Endothelial cell (in vitro differentiated cells): ENCODE measurements at regions not wholly inside any gene's neighbourhood (a gene's known extent, or its start where the extent isn't known, plus 50 kb on each side); places are given as distances from the start of the nearest gene placed in this dataset.

Experiments
- DNase-seq: peaks from one replicate; pipeline ENCODE4 v3.0.0; 2021; ENCODE audit warnings: low spot score
- H3K27ac Mint-ChIP-seq: one replicate; pipeline ENCODE4 v1.8.0; 2021; ENCODE audit warnings: mixed read lengths, inconsistent platforms; ENCODE audit not compliant: unreplicated experiment
- H3K27me3 Mint-ChIP-seq: one replicate; pipeline ENCODE4 v1.8.0; 2021; ENCODE audit warnings: mild to moderate bottlenecking, moderate library complexity, mixed read lengths, inconsistent platforms; ENCODE audit not compliant: unreplicated experiment
- H3K36me3 Mint-ChIP-seq: one replicate; pipeline ENCODE4 v1.8.0; 2021; ENCODE audit warnings: mild to moderate bottlenecking, low read depth, mixed read lengths, inconsistent platforms; ENCODE audit not compliant: unreplicated experiment
- H3K4me1 Mint-ChIP-seq: one replicate; pipeline ENCODE4 v1.8.0; 2021; ENCODE audit warnings: mild to moderate bottlenecking, mixed read lengths, inconsistent platforms; ENCODE audit not compliant: unreplicated experiment
- H3K4me3 Mint-ChIP-seq: one replicate; pipeline ENCODE4 v1.8.0; 2021; ENCODE audit warnings: mild to moderate bottlenecking, mixed read lengths, inconsistent platforms; ENCODE audit not compliant: unreplicated experiment
- H3K9me3 Mint-ChIP-seq: one replicate; pipeline ENCODE4 v1.8.0; 2021; ENCODE audit warnings: mixed read lengths, inconsistent platforms; ENCODE audit not compliant: unreplicated experiment
- TF ChIP-seq, protein P1 (sequence below): fragments of 200-600 bp; sonication (generic); IDR thresholded peaks from one replicate; pipeline ENCODE4 v1.5.0; 2021; ENCODE audit warnings: antibody characterized with exemption; ENCODE audit not compliant: unreplicated experiment

DNA sequence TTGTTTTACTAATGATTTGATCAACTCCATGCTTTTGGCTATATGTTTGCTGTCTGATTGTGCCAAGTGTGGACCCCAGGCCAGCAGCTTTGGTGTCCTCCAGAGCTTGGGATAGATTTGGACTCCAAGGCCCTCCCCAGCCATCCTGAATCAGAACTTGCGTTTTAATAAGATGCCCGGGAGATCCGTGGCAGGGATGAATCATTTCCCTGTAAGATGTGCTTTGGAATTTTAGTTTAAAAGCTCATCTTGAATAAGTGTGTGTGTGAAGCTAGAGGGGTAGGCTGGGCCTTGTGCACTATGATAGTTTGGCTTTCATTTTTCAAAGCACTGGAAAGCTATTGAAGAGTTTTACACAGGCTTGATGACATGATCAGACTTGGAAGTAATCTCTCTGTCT is 66.2 kb upstream of the SDK1 start:
- no peaks in the 10 kb centered on the region for H3K9me3 Mint-ChIP-seq
- no peak for DNase-seq
- TF ChIP-seq, protein P1, sequence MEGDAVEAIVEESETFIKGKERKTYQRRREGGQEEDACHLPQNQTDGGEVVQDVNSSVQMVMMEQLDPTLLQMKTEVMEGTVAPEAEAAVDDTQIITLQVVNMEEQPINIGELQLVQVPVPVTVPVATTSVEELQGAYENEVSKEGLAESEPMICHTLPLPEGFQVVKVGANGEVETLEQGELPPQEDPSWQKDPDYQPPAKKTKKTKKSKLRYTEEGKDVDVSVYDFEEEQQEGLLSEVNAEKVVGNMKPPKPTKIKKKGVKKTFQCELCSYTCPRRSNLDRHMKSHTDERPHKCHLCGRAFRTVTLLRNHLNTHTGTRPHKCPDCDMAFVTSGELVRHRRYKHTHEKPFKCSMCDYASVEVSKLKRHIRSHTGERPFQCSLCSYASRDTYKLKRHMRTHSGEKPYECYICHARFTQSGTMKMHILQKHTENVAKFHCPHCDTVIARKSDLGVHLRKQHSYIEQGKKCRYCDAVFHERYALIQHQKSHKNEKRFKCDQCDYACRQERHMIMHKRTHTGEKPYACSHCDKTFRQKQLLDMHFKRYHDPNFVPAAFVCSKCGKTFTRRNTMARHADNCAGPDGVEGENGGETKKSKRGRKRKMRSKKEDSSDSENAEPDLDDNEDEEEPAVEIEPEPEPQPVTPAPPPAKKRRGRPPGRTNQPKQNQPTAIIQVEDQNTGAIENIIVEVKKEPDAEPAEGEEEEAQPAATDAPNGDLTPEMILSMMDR, result no peak

DNA sequence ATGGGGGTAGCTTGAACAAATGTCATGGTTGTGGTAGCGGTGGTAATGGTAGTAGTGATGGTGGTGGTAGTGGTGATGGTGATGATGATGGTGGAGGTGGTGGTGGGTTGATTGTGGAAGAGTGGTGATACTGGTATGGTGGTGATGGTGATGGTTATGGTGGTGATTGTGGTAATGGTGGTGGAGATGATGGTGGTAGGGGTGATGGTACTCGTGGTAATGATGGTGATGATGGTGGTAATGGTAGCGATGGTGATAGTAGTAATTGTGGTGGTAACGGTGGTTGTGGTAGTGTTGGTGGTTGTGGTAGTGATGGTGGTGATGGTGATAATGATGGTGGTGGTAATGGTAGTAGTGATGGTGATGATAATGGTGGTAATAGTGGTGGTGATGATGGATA is 65.7 kb upstream of the SDK1 start:
- Mint-ChIP-seq H3K4me3 (no peak overlapping the region), H3K27me3 (peaks cover 1% of the 10 kb centered on the region), H3K4me1 (no peaks in the 10 kb centered on the region), H3K9me3 (no peaks in the 10 kb centered on the region), H3K36me3 (no peaks in the 10 kb centered on the region), H3K27ac (no peak overlapping the region)
- TF ChIP-seq, protein P1, result no peak
- DNase-seq, result no peak

More for the DNA sequence above, 66.2 kb upstream of the SDK1 start:
- Mint-ChIP-seq H3K4me1 (no peaks in the 10 kb centered on the region), H3K27ac (no peak overlapping the region), H3K27me3 (peaks cover 1% of the 10 kb centered on the region), H3K36me3 (no peaks in the 10 kb centered on the region), H3K4me3 (no peak overlapping the region)

DNA sequence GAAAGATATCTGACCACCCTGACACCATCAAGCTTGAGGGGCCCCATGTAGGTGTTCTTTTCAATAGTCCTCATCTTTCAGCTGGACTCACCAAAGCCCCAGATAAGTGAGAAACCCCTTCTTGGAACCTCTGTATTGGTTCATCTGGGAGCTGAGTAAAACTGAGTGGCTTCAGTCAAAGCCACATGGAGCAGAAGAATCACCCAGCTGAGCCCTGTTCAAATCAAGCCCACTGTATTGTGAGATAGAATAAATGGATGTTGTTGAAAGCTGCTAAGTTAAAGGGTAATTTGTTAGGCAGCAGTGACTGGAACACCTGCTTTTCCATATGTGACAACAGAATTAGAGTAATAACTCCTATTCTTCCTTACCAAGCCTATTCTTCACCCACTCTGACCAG is 64.8 kb upstream of the SDK1 start:
- H3K27ac Mint-ChIP-seq, result no peak overlapping the region
- no peak overlapping the region for H3K4me3 Mint-ChIP-seq
- H3K4me1 Mint-ChIP-seq, result no peaks in the 10 kb centered on the region
- no peaks in the 10 kb centered on the region for H3K36me3 Mint-ChIP-seq
- TF ChIP-seq, protein P1, result no peak
- peaks cover 1% of the 10 kb centered on the region for H3K27me3 Mint-ChIP-seq
- DNase-seq, result no peak
- H3K9me3 Mint-ChIP-seq, result no peaks in the 10 kb centered on the region

DNA sequence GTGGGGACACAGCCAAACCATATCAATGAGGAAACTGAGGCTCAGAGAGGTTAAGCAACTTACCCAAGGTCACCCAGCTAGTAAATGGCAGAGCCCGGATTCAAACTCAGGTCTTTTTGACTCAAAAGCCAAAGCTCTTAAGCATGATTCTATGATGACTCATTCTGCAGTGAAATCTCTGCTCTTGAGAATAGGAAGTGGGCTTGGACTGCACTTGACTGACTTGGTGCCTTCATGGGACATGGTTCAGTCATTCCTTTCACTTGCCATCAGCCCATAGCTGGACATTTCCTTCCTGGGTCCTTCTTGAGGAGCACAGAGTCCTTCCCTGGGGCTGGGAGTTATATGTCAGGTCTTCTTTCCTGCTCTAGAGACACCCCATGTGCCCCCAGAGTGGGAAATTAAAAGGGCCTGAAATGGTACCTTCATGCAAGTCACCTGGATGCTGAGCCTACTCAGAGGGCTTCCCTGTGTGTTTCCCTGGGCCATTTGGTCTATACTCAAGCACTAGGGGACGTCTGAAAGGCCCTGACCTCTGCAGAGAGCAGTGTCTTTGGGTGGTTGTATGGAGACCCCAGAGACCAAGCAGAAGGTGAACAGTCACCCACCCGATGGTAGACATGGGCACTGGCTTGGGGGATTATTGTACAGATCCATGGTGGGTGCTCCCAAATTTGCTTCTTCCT is 62.4 kb upstream of the SDK1 start:
- Mint-ChIP-seq H3K27ac (no peak overlapping the region), H3K9me3 (no peaks in the 10 kb centered on the region), H3K4me1 (no peaks in the 10 kb centered on the region), H3K4me3 (no peak overlapping the region), H3K27me3 (peaks cover 1% of the 10 kb centered on the region), H3K36me3 (no peaks in the 10 kb centered on the region)
- DNase-seq, result no peak
- TF ChIP-seq, protein P1, result no peak

DNA sequence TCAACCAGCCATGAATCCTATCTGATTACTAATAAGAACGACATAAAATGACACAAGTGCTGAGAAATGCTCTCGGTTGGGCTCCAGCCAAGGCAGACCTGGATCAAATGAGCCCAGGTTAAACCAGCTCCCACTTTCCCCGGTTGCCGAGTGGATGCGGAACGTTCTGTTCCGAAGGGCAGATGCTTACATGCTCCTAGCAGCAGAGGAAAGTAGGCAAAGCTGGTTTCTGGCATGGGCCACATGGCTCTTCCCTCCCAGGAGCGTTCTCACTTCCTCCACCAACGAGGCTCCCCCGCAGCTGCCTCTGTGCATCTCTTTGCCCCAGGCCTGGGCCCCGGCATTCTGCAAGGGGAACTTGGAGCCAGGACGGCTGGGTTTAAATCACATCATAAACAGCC is 61.8 kb upstream of the SDK1 start:
- TF ChIP-seq, protein P1, result no peak
- H3K4me1 Mint-ChIP-seq, result no peaks in the 10 kb centered on the region
- peaks cover 1% of the 10 kb centered on the region for H3K27me3 Mint-ChIP-seq
- H3K9me3 Mint-ChIP-seq, result no peaks in the 10 kb centered on the region
- H3K36me3 Mint-ChIP-seq, result no peaks in the 10 kb centered on the region
- DNase-seq, result no peak
- H3K4me3 Mint-ChIP-seq, result no peak overlapping the region
- no peak overlapping the region for H3K27ac Mint-ChIP-seq
